Neural cell (in vitro differentiated cells): ENCODE measurements at regions not wholly inside any gene's neighbourhood (a gene's known extent, or its start where the extent isn't known, plus 50 kb on each side); places are given as distances from the start of the nearest gene placed in this dataset.

Experiments used
- EP300 ChIP-seq: fragments of 450-650 bp; conservative IDR thresholded peaks from 2 replicates; pipeline ENCODE4 v1.6.1; 2014; ENCODE audit warnings: antibody characterized with exemption, mild to moderate bottlenecking, moderate library complexity; ENCODE audit not compliant: poor library complexity, severe bottlenecking
- EZH2 ChIP-seq: fragments of 200-600, 300-800 bp; shearing (Covaris generic), sonication (generic); IDR thresholded peaks from 2 replicates; pipeline ENCODE4 v1.6.1; 2014; ENCODE audit warnings: antibody characterized with exemption, low read length, borderline replicate concordance, mild to moderate bottlenecking; ENCODE audit not compliant: insufficient read depth, poor library complexity, severe bottlenecking
- POLR2AphosphoS5 ChIP-seq: IDR thresholded peaks from 2 replicates; pipeline ENCODE4 v1.6.1; 2012
- RAD21 ChIP-seq: fragments of 450-650 bp; conservative IDR thresholded peaks from 2 replicates; pipeline ENCODE4 v1.6.1; 2014; ENCODE audit warnings: antibody characterized with exemption, mild to moderate bottlenecking, moderate library complexity
- TAF1 ChIP-seq: IDR thresholded peaks from 2 replicates; pipeline ENCODE4 v1.6.1; 2012; ENCODE audit warnings: low read depth
- TF ChIP-seq, protein P1 (sequence below): fragments of 450-650 bp; IDR thresholded peaks from 2 replicates; pipeline ENCODE4 v1.5.1; 2014; ENCODE audit warnings: antibody characterized with exemption, mild to moderate bottlenecking, moderate library complexity; ENCODE audit not compliant: poor library complexity, severe bottlenecking
- TF ChIP-seq, protein P2 (sequence below): IDR thresholded peaks from 2 replicates; pipeline ENCODE4 v1.6.1; 2012; ENCODE audit warnings: borderline replicate concordance

DNA sequence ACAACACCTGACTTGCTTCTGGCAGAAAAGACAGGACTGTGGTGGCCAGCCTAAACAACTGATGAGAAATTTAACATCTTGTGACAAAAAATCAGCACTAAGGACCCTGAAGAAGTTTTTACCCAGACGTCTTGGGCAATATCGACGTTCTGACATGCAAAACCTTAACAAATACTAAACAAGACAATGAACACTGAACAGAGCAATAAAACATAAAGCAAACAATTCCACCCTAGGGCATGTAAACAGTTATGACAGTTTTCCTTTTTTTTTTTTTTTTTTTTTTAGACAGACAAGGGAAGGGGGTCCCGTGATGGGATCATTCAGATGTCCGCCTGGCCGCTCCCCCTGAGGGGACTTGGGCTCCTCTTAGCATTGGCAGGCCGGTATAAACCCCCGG lies 738.0 kb downstream of the SI start:
- TF ChIP-seq POLR2AphosphoS5: no peak
- TF ChIP-seq, protein P1, sequence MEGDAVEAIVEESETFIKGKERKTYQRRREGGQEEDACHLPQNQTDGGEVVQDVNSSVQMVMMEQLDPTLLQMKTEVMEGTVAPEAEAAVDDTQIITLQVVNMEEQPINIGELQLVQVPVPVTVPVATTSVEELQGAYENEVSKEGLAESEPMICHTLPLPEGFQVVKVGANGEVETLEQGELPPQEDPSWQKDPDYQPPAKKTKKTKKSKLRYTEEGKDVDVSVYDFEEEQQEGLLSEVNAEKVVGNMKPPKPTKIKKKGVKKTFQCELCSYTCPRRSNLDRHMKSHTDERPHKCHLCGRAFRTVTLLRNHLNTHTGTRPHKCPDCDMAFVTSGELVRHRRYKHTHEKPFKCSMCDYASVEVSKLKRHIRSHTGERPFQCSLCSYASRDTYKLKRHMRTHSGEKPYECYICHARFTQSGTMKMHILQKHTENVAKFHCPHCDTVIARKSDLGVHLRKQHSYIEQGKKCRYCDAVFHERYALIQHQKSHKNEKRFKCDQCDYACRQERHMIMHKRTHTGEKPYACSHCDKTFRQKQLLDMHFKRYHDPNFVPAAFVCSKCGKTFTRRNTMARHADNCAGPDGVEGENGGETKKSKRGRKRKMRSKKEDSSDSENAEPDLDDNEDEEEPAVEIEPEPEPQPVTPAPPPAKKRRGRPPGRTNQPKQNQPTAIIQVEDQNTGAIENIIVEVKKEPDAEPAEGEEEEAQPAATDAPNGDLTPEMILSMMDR: no peak
- no peak for TF ChIP-seq TAF1
- TF ChIP-seq, protein P2, sequence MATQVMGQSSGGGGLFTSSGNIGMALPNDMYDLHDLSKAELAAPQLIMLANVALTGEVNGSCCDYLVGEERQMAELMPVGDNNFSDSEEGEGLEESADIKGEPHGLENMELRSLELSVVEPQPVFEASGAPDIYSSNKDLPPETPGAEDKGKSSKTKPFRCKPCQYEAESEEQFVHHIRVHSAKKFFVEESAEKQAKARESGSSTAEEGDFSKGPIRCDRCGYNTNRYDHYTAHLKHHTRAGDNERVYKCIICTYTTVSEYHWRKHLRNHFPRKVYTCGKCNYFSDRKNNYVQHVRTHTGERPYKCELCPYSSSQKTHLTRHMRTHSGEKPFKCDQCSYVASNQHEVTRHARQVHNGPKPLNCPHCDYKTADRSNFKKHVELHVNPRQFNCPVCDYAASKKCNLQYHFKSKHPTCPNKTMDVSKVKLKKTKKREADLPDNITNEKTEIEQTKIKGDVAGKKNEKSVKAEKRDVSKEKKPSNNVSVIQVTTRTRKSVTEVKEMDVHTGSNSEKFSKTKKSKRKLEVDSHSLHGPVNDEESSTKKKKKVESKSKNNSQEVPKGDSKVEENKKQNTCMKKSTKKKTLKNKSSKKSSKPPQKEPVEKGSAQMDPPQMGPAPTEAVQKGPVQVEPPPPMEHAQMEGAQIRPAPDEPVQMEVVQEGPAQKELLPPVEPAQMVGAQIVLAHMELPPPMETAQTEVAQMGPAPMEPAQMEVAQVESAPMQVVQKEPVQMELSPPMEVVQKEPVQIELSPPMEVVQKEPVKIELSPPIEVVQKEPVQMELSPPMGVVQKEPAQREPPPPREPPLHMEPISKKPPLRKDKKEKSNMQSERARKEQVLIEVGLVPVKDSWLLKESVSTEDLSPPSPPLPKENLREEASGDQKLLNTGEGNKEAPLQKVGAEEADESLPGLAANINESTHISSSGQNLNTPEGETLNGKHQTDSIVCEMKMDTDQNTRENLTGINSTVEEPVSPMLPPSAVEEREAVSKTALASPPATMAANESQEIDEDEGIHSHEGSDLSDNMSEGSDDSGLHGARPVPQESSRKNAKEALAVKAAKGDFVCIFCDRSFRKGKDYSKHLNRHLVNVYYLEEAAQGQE: no peak
- no peak for TF ChIP-seq EZH2
- no peak for TF ChIP-seq EP300
- no peak for TF ChIP-seq RAD21
